Mononuclear cell (primary cell): ENCODE measurements at regions not wholly inside any gene's neighbourhood (a gene's known extent, or its start where the extent isn't known, plus 50 kb on each side); places are given as distances from the start of the nearest gene placed in this dataset.

ENCODE experiments used
- H3K27me3 ChIP-seq: 2 replicates; pipeline ENCODE4 v1.6.0; 2011; ENCODE audit warnings: low read length, control low read depth; ENCODE audit not compliant: insufficient read depth
- H3K4me1 ChIP-seq: 2 replicates; pipeline ENCODE4 v1.5.1; 2011; ENCODE audit warnings: mild to moderate bottlenecking, low read length, control low read depth; ENCODE audit not compliant: insufficient read depth
- H3K4me3 ChIP-seq: 2 replicates; pipeline ENCODE4 v1.5.1; 2011; ENCODE audit warnings: mild to moderate bottlenecking, low read length, moderate library complexity
- H3K9me3 ChIP-seq: 2 replicates; pipeline ENCODE4 v1.5.1; 2011; ENCODE audit warnings: low read depth, mild to moderate bottlenecking, control low read depth, low read length

- Histone ChIP-seq H3K4me3 (no peak overlapping the region), H3K9me3 (no peaks in the 10 kb centered on the region), H3K4me1 (no peaks in the 10 kb centered on the region), H3K27me3 (no peaks in the 10 kb centered on the region)
Measured at GRCh38 chr10:91017198-91017597, 96.3 kb upstream of the ANKRD1 start.

GRCh38 chr10:91021901-91022300, 101.0 kb upstream of the ANKRD1 start:
- Histone ChIP-seq H3K4me1 (no peaks in the 10 kb centered on the region), H3K27me3 (no peaks in the 10 kb centered on the region), H3K4me3 (no peak overlapping the region), H3K9me3 (no peaks in the 10 kb centered on the region)

DNA sequence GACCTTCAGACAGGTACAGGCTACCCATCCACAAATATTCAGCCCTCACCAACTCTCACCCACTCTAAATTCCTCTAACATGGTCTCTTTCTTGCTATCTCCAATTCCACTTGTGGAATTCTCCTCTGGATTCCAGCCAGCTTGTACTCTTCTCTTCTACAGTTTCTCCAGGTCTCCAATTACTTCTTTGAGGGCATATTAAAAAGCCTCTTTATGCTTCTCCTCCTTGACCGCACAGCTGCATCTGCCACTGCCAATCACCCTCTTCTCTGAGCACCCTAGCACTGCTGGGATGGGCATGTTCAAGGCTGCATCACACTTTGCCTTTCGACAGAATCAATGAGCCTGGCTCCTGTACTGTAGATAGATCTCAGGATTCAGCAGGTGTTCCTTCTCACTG, 101.5 kb upstream of the ANKRD1 start:
- no peaks in the 10 kb centered on the region for H3K4me1 ChIP-seq
- no peaks in the 10 kb centered on the region for H3K27me3 ChIP-seq
- H3K9me3 ChIP-seq: no peaks in the 10 kb centered on the region
- no peak overlapping the region for H3K4me3 ChIP-seq

DNA sequence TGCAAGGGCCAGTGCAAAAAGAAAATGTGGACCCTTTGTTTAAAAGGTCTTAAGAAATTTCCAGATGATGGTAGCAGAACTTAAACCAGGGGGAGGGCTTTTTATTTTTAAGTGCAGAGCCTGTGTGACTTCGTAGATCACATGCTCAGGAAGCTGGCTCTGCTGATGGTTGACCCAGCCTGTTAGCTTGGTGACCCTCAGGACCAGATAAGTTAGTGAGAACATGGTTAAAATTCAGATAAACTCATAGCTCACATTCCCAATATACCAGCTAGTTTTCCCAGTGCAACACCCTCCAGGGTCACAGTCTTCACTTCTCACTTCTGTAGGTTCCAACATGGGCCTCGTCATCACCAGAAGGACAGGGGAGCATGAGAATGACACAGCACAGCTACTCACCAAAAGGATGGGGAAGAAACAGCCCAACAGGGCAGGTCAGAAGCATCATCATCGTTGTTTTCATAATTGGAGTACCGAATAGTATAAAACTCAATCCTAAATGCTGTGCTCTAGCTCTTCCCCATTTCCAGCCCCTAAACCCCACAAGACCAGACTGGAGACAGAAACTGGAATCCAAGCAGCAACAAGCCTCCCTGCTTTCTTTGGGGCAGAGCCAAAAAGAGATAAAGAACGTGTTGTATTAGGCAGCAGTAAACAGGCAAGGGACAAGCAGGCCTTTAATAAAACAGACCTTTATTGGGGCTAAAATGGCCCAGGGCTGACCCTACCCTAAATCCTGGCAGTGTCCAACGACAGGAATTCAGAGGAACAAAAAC, 102.2 kb upstream of the ANKRD1 start:
- Histone ChIP-seq H3K4me3 (no peak overlapping the region), H3K9me3 (no peaks in the 10 kb centered on the region)

DNA sequence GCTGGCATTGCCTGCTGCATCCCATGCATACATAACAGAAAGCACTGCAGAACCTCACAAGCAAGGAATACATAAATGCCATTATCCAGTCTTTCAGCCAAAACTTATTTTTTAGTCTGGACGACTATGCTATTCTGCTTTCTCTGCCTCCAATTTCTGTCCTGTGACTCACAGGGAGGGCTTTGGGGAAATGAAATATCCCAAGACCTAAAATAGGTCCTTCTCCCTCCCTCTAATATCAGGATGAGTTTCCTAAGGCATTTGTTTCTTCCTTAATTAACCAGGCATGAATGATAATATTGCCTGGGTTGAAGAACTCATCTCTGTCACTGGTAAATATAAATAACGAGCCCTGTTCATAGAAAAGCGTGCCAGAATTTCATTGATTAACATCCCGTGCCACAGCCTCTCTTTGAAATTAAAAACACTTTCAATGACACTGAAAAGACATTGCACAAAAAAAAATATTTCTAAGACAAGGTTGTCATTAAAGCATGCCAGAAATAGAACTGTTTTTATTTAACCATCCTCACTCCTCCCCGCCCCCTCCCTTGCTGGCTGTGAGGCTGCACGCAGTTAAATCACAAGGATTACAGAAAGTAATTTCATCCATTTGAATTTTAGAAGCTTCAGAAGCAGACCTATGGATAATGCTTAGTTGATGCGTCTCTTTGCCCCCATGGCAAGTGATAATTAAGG, 103.0 kb upstream of the ANKRD1 start:
- no peaks in the 10 kb centered on the region for H3K27me3 ChIP-seq
- no peaks in the 10 kb centered on the region for H3K4me1 ChIP-seq
- H3K9me3 ChIP-seq: no peaks in the 10 kb centered on the region
- no peak overlapping the region for H3K4me3 ChIP-seq

More for the DNA sequence above, 102.2 kb upstream of the ANKRD1 start:
- Histone ChIP-seq H3K4me1 (no peaks in the 10 kb centered on the region), H3K27me3 (no peaks in the 10 kb centered on the region)

DNA sequence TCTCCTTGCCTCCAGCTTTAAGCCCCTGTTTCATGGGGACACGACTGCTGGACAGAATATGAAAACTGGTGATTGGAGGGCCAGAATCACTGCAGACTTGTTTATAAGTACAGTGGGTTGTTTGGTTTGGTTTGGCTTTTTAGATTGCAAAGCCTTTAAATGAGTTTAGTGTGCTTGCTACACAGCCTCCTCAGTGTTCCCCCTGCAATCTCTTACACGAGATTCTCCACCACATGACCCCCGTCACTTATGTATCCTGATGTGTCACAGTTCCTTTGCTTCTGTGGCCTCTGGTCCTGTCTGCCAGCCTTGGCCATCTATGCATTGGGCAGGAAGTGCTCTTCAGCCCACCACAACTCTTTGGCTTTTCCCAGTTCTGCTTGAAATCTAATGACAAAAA, 103.7 kb upstream of the ANKRD1 start:
- Histone ChIP-seq H3K27me3 (no peaks in the 10 kb centered on the region), H3K9me3 (no peaks in the 10 kb centered on the region), H3K4me3 (no peak overlapping the region), H3K4me1 (no peaks in the 10 kb centered on the region)

DNA sequence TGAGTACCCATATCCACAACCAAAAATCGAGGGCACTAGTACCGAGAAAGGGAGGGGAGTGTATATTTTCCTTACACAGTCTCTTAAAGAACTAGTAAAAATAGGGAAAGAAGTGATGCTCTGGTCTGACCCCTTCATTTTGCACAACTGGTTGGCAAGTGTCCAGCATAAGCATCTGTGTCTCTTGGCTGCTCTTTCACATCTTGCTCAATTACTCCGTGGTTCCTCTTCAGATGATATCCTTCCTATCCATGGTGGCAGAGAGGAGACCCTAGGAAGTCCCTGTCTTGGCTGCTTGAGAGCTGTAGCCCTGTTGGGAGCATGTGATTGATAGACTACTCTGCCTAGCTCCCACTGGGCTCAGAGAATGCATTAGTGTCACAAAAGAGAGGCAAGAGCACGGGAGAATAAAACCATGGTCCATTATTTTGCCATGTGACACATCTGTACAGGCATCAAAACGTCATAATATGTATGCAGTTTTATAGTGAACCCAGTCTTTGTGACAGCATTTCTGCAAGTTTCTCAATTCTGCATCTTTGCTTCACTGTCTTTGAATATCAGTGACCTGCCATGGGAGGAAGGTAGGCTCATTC, 111.8 kb upstream of the ANKRD1 start:
- no peak overlapping the region for H3K4me3 ChIP-seq
- no peaks in the 10 kb centered on the region for H3K27me3 ChIP-seq
- H3K4me1 ChIP-seq: peaks cover 17% of the 10 kb centered on the region
- no peaks in the 10 kb centered on the region for H3K9me3 ChIP-seq

- Histone ChIP-seq H3K4me1 (peaks cover 17% of the 10 kb centered on the region), H3K4me3 (no peak overlapping the region)
Measured at GRCh38 chr10:91033324-91033950, 112.5 kb upstream of the ANKRD1 start.

GRCh38 chr10:91034042-91034441, 113.2 kb upstream of the ANKRD1 start:
- Histone ChIP-seq H3K4me3 (no peak overlapping the region), H3K9me3 (no peaks in the 10 kb centered on the region), H3K4me1 (peaks cover 17% of the 10 kb centered on the region), H3K27me3 (no peaks in the 10 kb centered on the region)

More at GRCh38 chr10:91033324-91033950, 112.5 kb upstream of the ANKRD1 start:
- Histone ChIP-seq H3K9me3 (no peaks in the 10 kb centered on the region), H3K27me3 (no peaks in the 10 kb centered on the region)

DNA sequence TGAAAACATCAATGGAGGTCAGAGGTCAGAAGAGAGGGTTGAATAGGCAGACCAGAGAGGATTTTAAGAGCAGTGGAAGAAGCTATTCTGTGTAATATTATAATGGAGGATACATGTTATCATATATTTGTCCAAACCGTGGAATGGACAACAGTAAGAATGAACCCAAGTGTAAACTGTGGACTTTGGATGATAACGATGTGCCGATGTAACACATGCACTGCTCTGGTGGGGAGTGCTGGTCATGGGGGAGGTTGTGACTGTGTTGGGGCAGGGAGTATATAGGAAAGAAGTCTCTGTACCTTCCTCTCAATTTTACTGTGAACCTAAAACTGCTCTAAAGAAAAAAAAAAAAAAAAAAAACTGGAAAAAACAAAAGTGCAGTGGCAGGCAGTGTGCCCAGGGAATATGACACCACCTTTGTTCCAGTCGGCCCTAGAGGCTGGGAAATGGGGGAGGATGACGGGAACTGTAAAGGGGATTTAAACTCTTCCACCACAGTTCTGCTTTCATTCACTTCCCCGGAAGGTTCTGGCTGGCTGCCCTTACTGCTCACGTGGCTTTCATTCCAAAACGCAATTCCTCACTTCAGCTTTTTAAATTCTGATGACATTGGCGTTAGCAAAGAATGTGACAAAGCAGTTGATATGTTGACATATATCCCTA, 113.7 kb upstream of the ANKRD1 start:
- Histone ChIP-seq H3K4me3 (no peak overlapping the region), H3K27me3 (no peaks in the 10 kb centered on the region), H3K4me1 (peaks cover 17% of the 10 kb centered on the region), H3K9me3 (no peaks in the 10 kb centered on the region)

DNA sequence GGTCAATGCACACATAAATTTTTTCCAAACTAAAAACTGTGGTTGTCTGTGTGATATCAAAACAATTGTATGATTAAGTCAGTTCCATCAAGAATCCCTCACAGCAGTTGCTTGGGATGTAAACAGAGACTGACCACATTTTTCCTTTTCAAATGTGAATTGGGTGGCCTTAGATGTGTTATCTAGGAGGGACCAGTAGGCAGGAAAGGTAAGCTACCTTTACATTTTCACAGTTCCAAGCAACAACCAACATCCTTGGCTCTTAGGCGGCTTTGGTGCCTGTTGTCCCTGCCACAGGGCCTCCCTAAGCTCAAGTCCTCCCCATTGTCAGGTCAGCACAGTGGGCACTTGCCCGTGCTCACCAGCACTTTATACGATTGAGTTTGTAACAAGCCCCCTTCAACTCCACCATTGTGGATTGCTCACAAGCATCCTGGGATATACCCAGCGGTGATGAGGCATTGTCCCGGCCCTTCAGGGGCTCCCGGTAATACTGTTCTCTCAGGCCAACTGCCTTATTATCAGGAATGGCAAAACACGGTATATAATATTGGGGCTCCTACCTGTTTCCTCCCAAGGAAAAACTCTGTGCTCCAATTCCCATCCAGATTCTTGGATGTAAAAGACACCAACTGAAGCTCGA, 114.9 kb upstream of the ANKRD1 start:
- no peak overlapping the region for H3K4me3 ChIP-seq
- peaks cover 17% of the 10 kb centered on the region for H3K4me1 ChIP-seq
- no peaks in the 10 kb centered on the region for H3K27me3 ChIP-seq
- H3K9me3 ChIP-seq: no peaks in the 10 kb centered on the region

DNA sequence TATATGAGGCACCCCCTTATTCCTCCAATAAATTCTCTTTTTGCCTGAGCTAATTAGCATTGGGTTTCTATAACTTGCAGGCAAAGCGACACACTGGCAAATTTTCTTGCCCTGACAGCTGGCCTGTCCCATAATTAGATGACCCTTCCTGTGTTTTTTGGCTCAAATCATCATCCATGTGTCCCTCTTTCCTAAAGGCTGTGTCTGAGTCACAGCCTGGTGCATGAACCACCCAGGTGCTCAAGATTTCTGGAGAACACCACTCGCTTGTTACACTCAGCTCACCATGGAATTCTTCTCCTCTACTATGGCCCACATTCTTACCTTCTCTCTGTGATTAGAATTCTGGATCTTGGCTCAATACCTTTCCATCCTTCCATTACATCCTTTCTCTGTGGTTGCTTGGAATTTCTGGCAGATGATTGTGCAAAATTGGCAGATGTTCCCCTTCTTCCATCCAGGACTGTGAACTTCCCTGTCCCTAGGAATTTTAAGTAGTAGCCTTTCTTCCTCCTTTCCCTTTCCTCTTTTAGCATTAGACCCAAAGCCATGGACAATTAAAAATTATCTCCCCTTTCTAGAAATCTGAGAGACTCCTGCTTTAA, 116.0 kb upstream of the ANKRD1 start:
- H3K9me3 ChIP-seq: no peaks in the 10 kb centered on the region
- H3K4me1 ChIP-seq: peaks cover 17% of the 10 kb centered on the region
- no peaks in the 10 kb centered on the region for H3K27me3 ChIP-seq
- H3K4me3 ChIP-seq: no peak overlapping the region

DNA sequence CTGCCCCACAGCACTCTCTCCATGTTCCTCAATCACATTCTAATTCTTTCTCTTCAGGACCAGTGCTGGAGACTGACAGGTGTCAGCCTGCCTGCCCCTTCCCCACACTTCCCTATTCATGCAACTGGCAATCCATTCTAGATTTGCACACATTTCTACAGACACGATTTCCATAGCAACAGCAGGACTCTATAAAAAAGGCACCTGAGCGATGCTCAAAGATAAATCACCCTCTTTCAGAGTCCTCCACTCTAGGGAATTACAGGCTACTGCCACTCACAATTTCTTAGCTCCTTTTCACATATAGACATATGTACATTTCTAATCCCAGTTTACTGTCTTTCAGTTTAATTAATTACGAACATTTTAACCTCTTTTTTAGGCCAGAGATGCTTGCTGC, 118.1 kb upstream of the ANKRD1 start:
- H3K4me1 ChIP-seq: peaks cover 11% of the 10 kb centered on the region
- no peaks in the 10 kb centered on the region for H3K9me3 ChIP-seq
- no peaks in the 10 kb centered on the region for H3K27me3 ChIP-seq
- no peak overlapping the region for H3K4me3 ChIP-seq

DNA sequence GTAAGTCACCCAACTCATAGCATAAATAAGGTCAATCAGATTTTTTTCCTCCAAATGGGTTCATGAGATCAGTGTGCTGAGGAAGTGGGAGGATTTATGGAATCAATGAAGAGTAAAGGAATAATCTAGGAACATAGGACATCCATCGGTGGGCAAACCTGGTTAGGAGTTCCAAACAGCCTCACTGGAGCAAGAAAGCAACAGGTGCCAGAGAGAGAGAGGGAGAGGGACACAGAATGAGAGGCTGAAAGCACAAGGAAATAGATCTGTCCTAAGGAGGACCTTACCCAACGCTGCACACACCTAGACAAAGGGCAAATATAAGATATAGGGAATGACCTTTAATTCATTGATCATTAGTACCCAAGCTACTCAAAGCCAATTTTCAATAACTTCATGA, 119.5 kb upstream of the ANKRD1 start:
- H3K9me3 ChIP-seq: no peaks in the 10 kb centered on the region
- no peaks in the 10 kb centered on the region for H3K27me3 ChIP-seq
- H3K4me1 ChIP-seq: no peaks in the 10 kb centered on the region
- H3K4me3 ChIP-seq: no peak overlapping the region
